ENCODE measurements at regions not wholly inside any gene's neighbourhood (a gene's known extent, or its start where the extent isn't known, plus 50 kb on each side); places are given as distances from the start of the nearest gene placed in this dataset.

DNA sequence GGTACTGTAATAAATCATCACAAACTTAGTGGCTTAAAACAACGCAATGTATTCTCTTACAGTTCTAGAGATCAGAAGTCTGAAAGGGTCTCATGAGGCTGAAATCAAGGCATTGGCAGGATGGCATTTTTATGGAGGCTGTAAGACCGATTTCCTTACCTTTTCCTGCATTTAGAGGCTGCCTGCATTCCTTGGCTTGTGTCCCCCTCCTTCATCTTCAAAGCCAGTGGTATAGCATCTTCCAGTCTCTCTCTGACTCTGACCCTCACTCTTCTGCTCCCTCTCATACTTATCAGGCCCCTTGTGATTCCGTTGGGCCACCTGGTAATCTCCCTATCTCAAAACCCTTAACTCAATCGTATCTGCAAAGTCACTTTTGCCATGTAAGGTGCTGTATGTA, 258.2 kb upstream of the JADE1 start:
- Mint-ChIP-seq H3K27ac (no peak overlapping the region), H3K27me3 (ENCODE audit: low read depth) (no peaks in the 10 kb centered on the region), H3K9me3 (peaks cover 16% of the 10 kb centered on the region), H3K4me3 (no peak overlapping the region), H3K36me3 (peaks cover 3% of the 10 kb centered on the region; the same call in 1 of the 2 replicates), H3K4me1 (peaks cover 7% of the 10 kb centered on the region)
- CTCF ChIA-PET: no interaction called here
- DNase-seq (ENCODE audit: low spot score): no peak
- POLR2A ChIA-PET: no interaction called here
- no peak for TF ChIP-seq ZNF263 (CRISPR knock-in tag; IDR thresholded peaks at IDR 0.05; ENCODE audit: low read depth)
- TF ChIP-seq, protein P1, sequence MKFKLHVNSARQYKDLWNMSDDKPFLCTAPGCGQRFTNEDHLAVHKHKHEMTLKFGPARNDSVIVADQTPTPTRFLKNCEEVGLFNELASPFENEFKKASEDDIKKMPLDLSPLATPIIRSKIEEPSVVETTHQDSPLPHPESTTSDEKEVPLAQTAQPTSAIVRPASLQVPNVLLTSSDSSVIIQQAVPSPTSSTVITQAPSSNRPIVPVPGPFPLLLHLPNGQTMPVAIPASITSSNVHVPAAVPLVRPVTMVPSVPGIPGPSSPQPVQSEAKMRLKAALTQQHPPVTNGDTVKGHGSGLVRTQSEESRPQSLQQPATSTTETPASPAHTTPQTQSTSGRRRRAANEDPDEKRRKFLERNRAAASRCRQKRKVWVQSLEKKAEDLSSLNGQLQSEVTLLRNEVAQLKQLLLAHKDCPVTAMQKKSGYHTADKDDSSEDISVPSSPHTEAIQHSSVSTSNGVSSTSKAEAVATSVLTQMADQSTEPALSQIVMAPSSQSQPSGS (CRISPR knock-in tag; IDR thresholded peaks at IDR 0.05; ENCODE audit: borderline replicate concordance, low read depth): no peak
- TF ChIP-seq ESRRA (CRISPR knock-in tag; IDR thresholded peaks at IDR 0.05; ENCODE audit: borderline replicate concordance): no peak
- TF ChIP-seq JAZF1 (CRISPR knock-in tag; IDR thresholded peaks at IDR 0.05): no peak
- TF ChIP-seq FOXK1 (CRISPR knock-in tag; IDR thresholded peaks at IDR 0.05): no peak
- no peak for TF ChIP-seq PRRX2 (CRISPR knock-in tag; IDR thresholded peaks at IDR 0.05)
- TF ChIP-seq, protein P2, sequence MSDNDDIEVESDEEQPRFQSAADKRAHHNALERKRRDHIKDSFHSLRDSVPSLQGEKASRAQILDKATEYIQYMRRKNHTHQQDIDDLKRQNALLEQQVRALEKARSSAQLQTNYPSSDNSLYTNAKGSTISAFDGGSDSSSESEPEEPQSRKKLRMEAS (CRISPR knock-in tag; IDR thresholded peaks at IDR 0.05): no peak
- no peak for TF ChIP-seq TP53 (CRISPR knock-in tag; IDR thresholded peaks at IDR 0.05)
- TF ChIP-seq, protein P3, sequence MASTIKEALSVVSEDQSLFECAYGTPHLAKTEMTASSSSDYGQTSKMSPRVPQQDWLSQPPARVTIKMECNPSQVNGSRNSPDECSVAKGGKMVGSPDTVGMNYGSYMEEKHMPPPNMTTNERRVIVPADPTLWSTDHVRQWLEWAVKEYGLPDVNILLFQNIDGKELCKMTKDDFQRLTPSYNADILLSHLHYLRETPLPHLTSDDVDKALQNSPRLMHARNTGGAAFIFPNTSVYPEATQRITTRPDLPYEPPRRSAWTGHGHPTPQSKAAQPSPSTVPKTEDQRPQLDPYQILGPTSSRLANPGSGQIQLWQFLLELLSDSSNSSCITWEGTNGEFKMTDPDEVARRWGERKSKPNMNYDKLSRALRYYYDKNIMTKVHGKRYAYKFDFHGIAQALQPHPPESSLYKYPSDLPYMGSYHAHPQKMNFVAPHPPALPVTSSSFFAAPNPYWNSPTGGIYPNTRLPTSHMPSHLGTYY (CRISPR knock-in tag; IDR thresholded peaks at IDR 0.05): no peak
- TF ChIP-seq, protein P4, sequence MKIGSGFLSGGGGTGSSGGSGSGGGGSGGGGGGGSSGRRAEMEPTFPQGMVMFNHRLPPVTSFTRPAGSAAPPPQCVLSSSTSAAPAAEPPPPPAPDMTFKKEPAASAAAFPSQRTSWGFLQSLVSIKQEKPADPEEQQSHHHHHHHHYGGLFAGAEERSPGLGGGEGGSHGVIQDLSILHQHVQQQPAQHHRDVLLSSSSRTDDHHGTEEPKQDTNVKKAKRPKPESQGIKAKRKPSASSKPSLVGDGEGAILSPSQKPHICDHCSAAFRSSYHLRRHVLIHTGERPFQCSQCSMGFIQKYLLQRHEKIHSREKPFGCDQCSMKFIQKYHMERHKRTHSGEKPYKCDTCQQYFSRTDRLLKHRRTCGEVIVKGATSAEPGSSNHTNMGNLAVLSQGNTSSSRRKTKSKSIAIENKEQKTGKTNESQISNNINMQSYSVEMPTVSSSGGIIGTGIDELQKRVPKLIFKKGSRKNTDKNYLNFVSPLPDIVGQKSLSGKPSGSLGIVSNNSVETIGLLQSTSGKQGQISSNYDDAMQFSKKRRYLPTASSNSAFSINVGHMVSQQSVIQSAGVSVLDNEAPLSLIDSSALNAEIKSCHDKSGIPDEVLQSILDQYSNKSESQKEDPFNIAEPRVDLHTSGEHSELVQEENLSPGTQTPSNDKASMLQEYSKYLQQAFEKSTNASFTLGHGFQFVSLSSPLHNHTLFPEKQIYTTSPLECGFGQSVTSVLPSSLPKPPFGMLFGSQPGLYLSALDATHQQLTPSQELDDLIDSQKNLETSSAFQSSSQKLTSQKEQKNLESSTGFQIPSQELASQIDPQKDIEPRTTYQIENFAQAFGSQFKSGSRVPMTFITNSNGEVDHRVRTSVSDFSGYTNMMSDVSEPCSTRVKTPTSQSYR (CRISPR knock-in tag; IDR thresholded peaks at IDR 0.05): no peak
- no peak for TF ChIP-seq TCF7 (CRISPR knock-in tag; IDR thresholded peaks at IDR 0.05; ENCODE audit: low read depth)
- TF ChIP-seq HMGA2 (CRISPR knock-in tag; IDR thresholded peaks at IDR 0.05): no peak
- TF ChIP-seq NFE2L1 (CRISPR knock-in tag; IDR thresholded peaks at IDR 0.05): no peak
- TF ChIP-seq, protein P5, sequence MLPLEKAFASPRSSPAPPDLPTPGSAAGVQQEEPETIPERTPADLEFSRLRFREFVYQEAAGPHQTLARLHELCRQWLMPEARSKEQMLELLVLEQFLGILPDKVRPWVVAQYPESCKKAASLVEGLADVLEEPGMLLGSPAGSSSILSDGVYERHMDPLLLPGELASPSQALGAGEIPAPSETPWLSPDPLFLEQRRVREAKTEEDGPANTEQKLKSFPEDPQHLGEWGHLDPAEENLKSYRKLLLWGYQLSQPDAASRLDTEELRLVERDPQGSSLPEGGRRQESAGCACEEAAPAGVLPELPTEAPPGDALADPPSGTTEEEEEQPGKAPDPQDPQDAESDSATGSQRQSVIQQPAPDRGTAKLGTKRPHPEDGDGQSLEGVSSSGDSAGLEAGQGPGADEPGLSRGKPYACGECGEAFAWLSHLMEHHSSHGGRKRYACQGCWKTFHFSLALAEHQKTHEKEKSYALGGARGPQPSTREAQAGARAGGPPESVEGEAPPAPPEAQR (CRISPR knock-in tag; IDR thresholded peaks at IDR 0.05): no peak
- TF ChIP-seq, protein P6, sequence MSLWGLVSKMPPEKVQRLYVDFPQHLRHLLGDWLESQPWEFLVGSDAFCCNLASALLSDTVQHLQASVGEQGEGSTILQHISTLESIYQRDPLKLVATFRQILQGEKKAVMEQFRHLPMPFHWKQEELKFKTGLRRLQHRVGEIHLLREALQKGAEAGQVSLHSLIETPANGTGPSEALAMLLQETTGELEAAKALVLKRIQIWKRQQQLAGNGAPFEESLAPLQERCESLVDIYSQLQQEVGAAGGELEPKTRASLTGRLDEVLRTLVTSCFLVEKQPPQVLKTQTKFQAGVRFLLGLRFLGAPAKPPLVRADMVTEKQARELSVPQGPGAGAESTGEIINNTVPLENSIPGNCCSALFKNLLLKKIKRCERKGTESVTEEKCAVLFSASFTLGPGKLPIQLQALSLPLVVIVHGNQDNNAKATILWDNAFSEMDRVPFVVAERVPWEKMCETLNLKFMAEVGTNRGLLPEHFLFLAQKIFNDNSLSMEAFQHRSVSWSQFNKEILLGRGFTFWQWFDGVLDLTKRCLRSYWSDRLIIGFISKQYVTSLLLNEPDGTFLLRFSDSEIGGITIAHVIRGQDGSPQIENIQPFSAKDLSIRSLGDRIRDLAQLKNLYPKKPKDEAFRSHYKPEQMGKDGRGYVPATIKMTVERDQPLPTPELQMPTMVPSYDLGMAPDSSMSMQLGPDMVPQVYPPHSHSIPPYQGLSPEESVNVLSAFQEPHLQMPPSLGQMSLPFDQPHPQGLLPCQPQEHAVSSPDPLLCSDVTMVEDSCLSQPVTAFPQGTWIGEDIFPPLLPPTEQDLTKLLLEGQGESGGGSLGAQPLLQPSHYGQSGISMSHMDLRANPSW (CRISPR knock-in tag; conservative IDR thresholded peaks at IDR 0.05; ENCODE audit: low read depth): no peak
- TF ChIP-seq IRF2 (CRISPR knock-in tag; IDR thresholded peaks at IDR 0.05; ENCODE audit: borderline replicate concordance, low read depth): no peak
- TF ChIP-seq, protein P7, sequence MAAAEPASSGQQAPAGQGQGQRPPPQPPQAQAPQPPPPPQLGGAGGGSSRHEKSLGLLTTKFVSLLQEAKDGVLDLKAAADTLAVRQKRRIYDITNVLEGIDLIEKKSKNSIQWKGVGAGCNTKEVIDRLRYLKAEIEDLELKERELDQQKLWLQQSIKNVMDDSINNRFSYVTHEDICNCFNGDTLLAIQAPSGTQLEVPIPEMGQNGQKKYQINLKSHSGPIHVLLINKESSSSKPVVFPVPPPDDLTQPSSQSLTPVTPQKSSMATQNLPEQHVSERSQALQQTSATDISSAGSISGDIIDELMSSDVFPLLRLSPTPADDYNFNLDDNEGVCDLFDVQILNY (CRISPR knock-in tag; IDR thresholded peaks at IDR 0.05): no peak
- TF ChIP-seq EMX1 (CRISPR knock-in tag; IDR thresholded peaks at IDR 0.05): no peak
- no peak for ATAC-seq
